Ovary (tissue), 3 donors: ENCODE measurements at regions not wholly inside any gene's neighbourhood (a gene's known extent, or its start where the extent isn't known, plus 50 kb on each side); places are given as distances from the start of the nearest gene placed in this dataset.

ENCODE experiments used
- EP300 ChIP-seq: sonication (generic); formaldehyde crosslinking; IDR thresholded peaks from one replicate; pipeline ENCODE4 v1.6.1; 2017; ENCODE audit warnings: antibody characterized with exemption
- POLR2A ChIP-seq: fragments of 450-650 bp; IDR thresholded peaks from one replicate; pipeline ENCODE4 v1.6.1; 2017; ENCODE audit warnings: antibody characterized with exemption, mild to moderate bottlenecking, moderate library complexity
- TF ChIP-seq, protein P1 (sequence below), 3 donors: fragments of 450-650 bp in 2 of 3; fragments of 200-600 bp in 1 of 3; IDR thresholded peaks; one replicate each; pipeline versions ENCODE4 v1.5.1 to v1.8.0; 2016 to 2022; ENCODE audit warnings: antibody characterized with exemption in 3 of 3, mild to moderate bottlenecking in 1 of 3
- donor health status: DM: no; HTN: no; CAD: no.

- TF ChIP-seq, protein P1, sequence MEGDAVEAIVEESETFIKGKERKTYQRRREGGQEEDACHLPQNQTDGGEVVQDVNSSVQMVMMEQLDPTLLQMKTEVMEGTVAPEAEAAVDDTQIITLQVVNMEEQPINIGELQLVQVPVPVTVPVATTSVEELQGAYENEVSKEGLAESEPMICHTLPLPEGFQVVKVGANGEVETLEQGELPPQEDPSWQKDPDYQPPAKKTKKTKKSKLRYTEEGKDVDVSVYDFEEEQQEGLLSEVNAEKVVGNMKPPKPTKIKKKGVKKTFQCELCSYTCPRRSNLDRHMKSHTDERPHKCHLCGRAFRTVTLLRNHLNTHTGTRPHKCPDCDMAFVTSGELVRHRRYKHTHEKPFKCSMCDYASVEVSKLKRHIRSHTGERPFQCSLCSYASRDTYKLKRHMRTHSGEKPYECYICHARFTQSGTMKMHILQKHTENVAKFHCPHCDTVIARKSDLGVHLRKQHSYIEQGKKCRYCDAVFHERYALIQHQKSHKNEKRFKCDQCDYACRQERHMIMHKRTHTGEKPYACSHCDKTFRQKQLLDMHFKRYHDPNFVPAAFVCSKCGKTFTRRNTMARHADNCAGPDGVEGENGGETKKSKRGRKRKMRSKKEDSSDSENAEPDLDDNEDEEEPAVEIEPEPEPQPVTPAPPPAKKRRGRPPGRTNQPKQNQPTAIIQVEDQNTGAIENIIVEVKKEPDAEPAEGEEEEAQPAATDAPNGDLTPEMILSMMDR (IDR thresholded peaks at IDR 0.05), result no peak
- TF ChIP-seq POLR2A (no peak), EP300 (no peak)
Measured at GRCh38 chr12:71011261-71011660, 90.7 kb upstream of the PTPRR start.
